ENCODE measurements at regions not wholly inside any gene's neighbourhood (a gene's known extent, or its start where the extent isn't known, plus 50 kb on each side); places are given as distances from the start of the nearest gene placed in this dataset.

DNA sequence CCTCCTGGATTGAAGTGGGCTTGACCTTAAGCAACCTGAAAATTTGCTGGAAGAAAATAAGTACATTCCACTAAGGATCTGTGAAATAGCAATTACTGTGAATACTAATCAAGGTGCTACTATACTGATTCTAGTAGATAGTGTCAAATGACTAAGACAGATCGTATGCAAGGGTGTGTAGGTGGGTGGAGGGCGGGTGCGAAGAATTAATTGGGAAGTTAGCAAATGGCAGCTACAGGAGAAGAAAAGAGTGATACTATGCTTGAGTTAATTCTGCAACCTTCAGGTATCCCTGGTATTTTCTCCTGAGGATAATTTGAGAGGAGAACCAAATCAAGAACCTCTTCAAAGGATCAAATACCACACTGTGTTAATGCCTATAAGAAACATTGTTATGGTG is 501.9 kb downstream of the INHBA start:
- TF ChIP-seq, protein P1, sequence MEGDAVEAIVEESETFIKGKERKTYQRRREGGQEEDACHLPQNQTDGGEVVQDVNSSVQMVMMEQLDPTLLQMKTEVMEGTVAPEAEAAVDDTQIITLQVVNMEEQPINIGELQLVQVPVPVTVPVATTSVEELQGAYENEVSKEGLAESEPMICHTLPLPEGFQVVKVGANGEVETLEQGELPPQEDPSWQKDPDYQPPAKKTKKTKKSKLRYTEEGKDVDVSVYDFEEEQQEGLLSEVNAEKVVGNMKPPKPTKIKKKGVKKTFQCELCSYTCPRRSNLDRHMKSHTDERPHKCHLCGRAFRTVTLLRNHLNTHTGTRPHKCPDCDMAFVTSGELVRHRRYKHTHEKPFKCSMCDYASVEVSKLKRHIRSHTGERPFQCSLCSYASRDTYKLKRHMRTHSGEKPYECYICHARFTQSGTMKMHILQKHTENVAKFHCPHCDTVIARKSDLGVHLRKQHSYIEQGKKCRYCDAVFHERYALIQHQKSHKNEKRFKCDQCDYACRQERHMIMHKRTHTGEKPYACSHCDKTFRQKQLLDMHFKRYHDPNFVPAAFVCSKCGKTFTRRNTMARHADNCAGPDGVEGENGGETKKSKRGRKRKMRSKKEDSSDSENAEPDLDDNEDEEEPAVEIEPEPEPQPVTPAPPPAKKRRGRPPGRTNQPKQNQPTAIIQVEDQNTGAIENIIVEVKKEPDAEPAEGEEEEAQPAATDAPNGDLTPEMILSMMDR (IDR thresholded peaks at IDR 0.05 in 8 of 11, conservative IDR thresholded peaks at IDR 0.05 in 3 of 11) = no peak
- no peak for TF ChIP-seq POLR2AphosphoS5 (IDR thresholded peaks at IDR 0.05)
